ENCODE measurements at regions not wholly inside any gene's neighbourhood (a gene's known extent, or its start where the extent isn't known, plus 50 kb on each side); places are given as distances from the start of the nearest gene placed in this dataset.

GRCh38 chr2:114192362-114192761 lies 250.1 kb upstream of the DPP10 start:
- no peaks in the 10 kb centered on the region for H3K9me3 ChIP-seq (ENCODE audit: control insufficient read depth, insufficient read depth, low read length)

GRCh38 chr2:114201781-114202180 lies 240.7 kb upstream of the DPP10 start:
- peaks cover 6% of the 10 kb centered on the region; the same call in 1 of the 2 replicates for H3K9me3 ChIP-seq (ENCODE audit: control insufficient read depth, insufficient read depth, low read length)
- H3K4me1 ChIP-seq (ENCODE audit: control insufficient read depth, insufficient read depth, low read length) = no peaks in the 10 kb centered on the region
- no peaks in the 10 kb centered on the region for H3K27me3 ChIP-seq (ENCODE audit: control insufficient read depth, insufficient read depth, low read length)
- no peak overlapping the region for H3K4me3 ChIP-seq (ENCODE audit: low read depth, low read length)
- H3K36me3 ChIP-seq (ENCODE audit: control insufficient read depth, insufficient read depth, low read length) = no peaks in the 10 kb centered on the region
- H3K27ac ChIP-seq (ENCODE audit: low read depth, low read length) = no peak overlapping the region
- H3K9ac ChIP-seq (ENCODE audit: low read depth, low read length) = no peak overlapping the region

More at GRCh38 chr2:114192362-114192761, 250.1 kb upstream of the DPP10 start:
- Histone ChIP-seq H3K4me3 (ENCODE audit: low read depth, low read length) (no peak overlapping the region), H3K27ac (ENCODE audit: low read depth, low read length) (no peak overlapping the region), H3K9ac (ENCODE audit: low read depth, low read length) (no peak overlapping the region), H3K36me3 (ENCODE audit: control insufficient read depth, insufficient read depth, low read length) (no peaks in the 10 kb centered on the region), H3K27me3 (ENCODE audit: control insufficient read depth, insufficient read depth, low read length) (no peaks in the 10 kb centered on the region), H3K4me1 (ENCODE audit: control insufficient read depth, insufficient read depth, low read length) (peaks cover 5% of the 10 kb centered on the region; the same call in 1 of the 2 replicates)

DNA sequence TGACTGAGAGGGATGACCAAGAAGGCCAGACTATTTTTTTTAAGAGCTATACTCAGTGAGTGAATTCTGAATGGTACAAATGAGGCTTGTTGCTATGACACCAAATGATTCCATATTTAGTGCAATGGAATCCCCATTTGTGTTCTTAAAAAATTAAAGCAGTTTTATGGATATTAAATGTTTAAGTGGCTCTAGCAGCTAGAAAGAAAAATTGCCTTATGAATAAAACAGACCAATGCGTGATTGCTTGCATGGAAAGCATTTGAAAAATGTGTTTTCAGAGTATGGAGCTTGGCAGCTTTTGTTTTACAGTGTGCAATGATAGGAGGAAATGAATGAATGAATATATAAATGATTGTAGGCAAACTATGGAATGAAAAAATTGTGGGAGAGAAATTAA lies 238.8 kb upstream of the DPP10 start:
- no peaks in the 10 kb centered on the region for H3K36me3 ChIP-seq (ENCODE audit: control insufficient read depth, insufficient read depth, low read length)
- no peaks in the 10 kb centered on the region for H3K27me3 ChIP-seq (ENCODE audit: control insufficient read depth, insufficient read depth, low read length)
- H3K4me3 ChIP-seq (ENCODE audit: low read depth, low read length) = no peak overlapping the region
- H3K4me1 ChIP-seq (ENCODE audit: control insufficient read depth, insufficient read depth, low read length) = no peaks in the 10 kb centered on the region
- no peak overlapping the region for H3K9ac ChIP-seq (ENCODE audit: low read depth, low read length)
- peaks cover 6% of the 10 kb centered on the region; the same call in 1 of the 2 replicates for H3K9me3 ChIP-seq (ENCODE audit: control insufficient read depth, insufficient read depth, low read length)
- no peak overlapping the region for H3K27ac ChIP-seq (ENCODE audit: low read depth, low read length)

DNA sequence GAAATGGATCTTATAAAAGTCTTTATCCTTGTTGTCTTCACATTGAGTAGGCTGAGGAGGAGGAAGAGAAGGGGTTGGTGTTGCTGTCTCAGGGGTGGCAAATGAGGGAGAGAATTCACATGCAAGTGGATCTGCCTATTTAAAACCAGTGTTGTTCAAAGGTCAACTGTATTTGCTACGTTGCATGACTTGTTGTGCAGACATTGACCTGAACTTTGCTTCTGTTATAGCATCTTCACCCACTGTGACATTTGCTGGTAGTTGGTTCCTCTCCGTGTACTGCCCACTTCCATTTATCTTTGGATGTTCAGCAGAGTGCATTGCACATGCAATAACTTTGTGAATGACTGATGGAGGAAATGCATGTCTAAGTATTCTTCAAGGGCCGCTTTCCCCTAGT lies 228.6 kb upstream of the DPP10 start:
- Histone ChIP-seq H3K36me3 (ENCODE audit: control insufficient read depth, insufficient read depth, low read length) (no peaks in the 10 kb centered on the region), H3K4me3 (ENCODE audit: low read depth, low read length) (no peak overlapping the region), H3K9me3 (ENCODE audit: control insufficient read depth, insufficient read depth, low read length) (peaks cover 2% of the 10 kb centered on the region; the same call in 1 of the 2 replicates), H3K27ac (ENCODE audit: low read depth, low read length) (no peak overlapping the region), H3K27me3 (ENCODE audit: control insufficient read depth, insufficient read depth, low read length) (no peaks in the 10 kb centered on the region), H3K9ac (ENCODE audit: low read depth, low read length) (no peak overlapping the region), H3K4me1 (ENCODE audit: control insufficient read depth, insufficient read depth, low read length) (no peaks in the 10 kb centered on the region)

- Histone ChIP-seq H3K9ac (ENCODE audit: low read depth, low read length) (no peak overlapping the region), H3K4me3 (ENCODE audit: low read depth, low read length) (no peak overlapping the region), H3K27ac (ENCODE audit: low read depth, low read length) (no peak overlapping the region), H3K36me3 (ENCODE audit: control insufficient read depth, insufficient read depth, low read length) (no peaks in the 10 kb centered on the region), H3K9me3 (ENCODE audit: control insufficient read depth, insufficient read depth, low read length) (no peaks in the 10 kb centered on the region), H3K27me3 (ENCODE audit: control insufficient read depth, insufficient read depth, low read length) (no peaks in the 10 kb centered on the region), H3K4me1 (ENCODE audit: control insufficient read depth, insufficient read depth, low read length) (no peaks in the 10 kb centered on the region)
Observed at GRCh38 chr2:114218383-114218782, 224.1 kb upstream of the DPP10 start.

GRCh38 chr2:114219456-114219855 lies 223.0 kb upstream of the DPP10 start:
- no peak overlapping the region for H3K9ac ChIP-seq (ENCODE audit: low read depth, low read length)
- H3K9me3 ChIP-seq (ENCODE audit: control insufficient read depth, insufficient read depth, low read length) = no peaks in the 10 kb centered on the region
- no peaks in the 10 kb centered on the region for H3K4me1 ChIP-seq (ENCODE audit: control insufficient read depth, insufficient read depth, low read length)
- no peak overlapping the region for H3K27ac ChIP-seq (ENCODE audit: low read depth, low read length)
- no peaks in the 10 kb centered on the region for H3K27me3 ChIP-seq (ENCODE audit: control insufficient read depth, insufficient read depth, low read length)
- H3K36me3 ChIP-seq (ENCODE audit: control insufficient read depth, insufficient read depth, low read length) = no peaks in the 10 kb centered on the region
- H3K4me3 ChIP-seq (ENCODE audit: low read depth, low read length) = no peak overlapping the region

DNA sequence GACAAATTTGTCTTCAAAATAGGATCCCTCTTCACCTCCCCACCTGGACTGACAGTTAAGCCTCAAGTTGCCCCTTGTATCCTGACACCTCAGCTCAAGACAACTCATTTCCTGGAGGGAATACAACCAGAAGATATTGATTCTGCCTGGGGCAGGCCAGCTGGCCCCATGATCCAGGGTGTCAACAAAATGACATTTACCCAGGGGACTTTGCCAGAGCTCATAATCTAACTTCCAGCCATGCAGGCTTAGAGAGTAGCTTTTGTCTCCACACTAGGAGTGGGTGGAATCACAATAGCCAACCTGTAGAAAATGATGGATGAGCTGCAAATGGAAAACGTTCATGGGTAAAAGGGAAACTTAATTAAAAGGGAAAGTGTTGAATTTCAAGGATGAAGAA lies 220.1 kb upstream of the DPP10 start:
- no peaks in the 10 kb centered on the region for H3K27me3 ChIP-seq (ENCODE audit: control insufficient read depth, insufficient read depth, low read length)
- H3K27ac ChIP-seq (ENCODE audit: low read depth, low read length) = no peak overlapping the region
- no peak overlapping the region for H3K9ac ChIP-seq (ENCODE audit: low read depth, low read length)

DNA sequence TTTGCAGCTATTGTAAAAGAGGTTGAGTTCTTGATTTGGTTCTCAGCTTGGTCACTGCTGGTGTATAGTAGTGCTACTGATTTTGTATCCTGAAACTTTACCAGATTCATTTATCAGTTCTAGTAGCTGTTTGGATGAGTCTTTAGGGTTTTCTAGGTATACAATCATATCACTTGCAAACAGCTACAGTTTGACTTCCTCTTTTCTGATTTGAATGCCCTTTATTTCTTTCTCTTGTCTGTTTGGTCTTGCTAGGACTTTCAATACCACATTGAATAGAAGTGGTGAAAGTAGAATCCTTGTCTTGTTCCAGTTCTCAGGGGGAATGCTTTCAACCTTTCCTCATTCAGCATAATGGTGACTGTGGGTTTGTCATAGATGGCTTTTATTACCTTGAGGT lies 210.5 kb upstream of the DPP10 start:
- no peak overlapping the region for H3K9ac ChIP-seq (ENCODE audit: low read depth, low read length)
- no peaks in the 10 kb centered on the region for H3K36me3 ChIP-seq (ENCODE audit: control insufficient read depth, insufficient read depth, low read length)
- no peak overlapping the region for H3K27ac ChIP-seq (ENCODE audit: low read depth, low read length)
- no peaks in the 10 kb centered on the region for H3K4me1 ChIP-seq (ENCODE audit: control insufficient read depth, insufficient read depth, low read length)
- H3K4me3 ChIP-seq (ENCODE audit: low read depth, low read length) = no peak overlapping the region
- H3K9me3 ChIP-seq (ENCODE audit: control insufficient read depth, insufficient read depth, low read length) = no peaks in the 10 kb centered on the region
- no peaks in the 10 kb centered on the region for H3K27me3 ChIP-seq (ENCODE audit: control insufficient read depth, insufficient read depth, low read length)

More for the DNA sequence above, 220.1 kb upstream of the DPP10 start:
- H3K9me3 ChIP-seq (ENCODE audit: control insufficient read depth, insufficient read depth, low read length) = no peaks in the 10 kb centered on the region
- H3K4me1 ChIP-seq (ENCODE audit: control insufficient read depth, insufficient read depth, low read length) = no peaks in the 10 kb centered on the region
- H3K4me3 ChIP-seq (ENCODE audit: low read depth, low read length) = no peak overlapping the region
- H3K36me3 ChIP-seq (ENCODE audit: control insufficient read depth, insufficient read depth, low read length) = no peaks in the 10 kb centered on the region

DNA sequence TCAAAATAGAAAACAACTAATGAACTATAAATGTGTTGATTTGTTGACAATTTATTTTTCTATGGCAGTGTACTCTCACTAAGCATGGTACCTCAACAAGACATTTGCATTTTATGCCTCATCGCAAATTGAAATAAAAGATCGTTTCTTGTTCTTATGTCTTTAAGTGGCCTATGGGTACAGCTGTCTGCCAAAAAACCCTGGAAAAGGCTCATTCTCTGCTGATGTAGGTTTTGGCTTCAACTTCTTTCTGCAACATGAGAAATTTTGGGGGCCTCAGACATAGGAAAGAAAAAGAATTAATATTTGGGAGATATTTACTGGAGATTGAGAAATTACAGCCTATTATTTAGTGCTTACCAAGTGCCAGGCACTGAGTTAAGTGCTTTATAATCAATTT lies 205.1 kb upstream of the DPP10 start:
- no peak overlapping the region for H3K9ac ChIP-seq (ENCODE audit: low read depth, low read length)
- no peak overlapping the region for H3K27ac ChIP-seq (ENCODE audit: low read depth, low read length)
- no peaks in the 10 kb centered on the region for H3K4me1 ChIP-seq (ENCODE audit: control insufficient read depth, insufficient read depth, low read length)
- no peak overlapping the region for H3K4me3 ChIP-seq (ENCODE audit: low read depth, low read length)
- H3K36me3 ChIP-seq (ENCODE audit: control insufficient read depth, insufficient read depth, low read length) = no peaks in the 10 kb centered on the region
- H3K27me3 ChIP-seq (ENCODE audit: control insufficient read depth, insufficient read depth, low read length) = no peaks in the 10 kb centered on the region
- no peaks in the 10 kb centered on the region; the same call in 1 of the 2 replicates for H3K9me3 ChIP-seq (ENCODE audit: control insufficient read depth, insufficient read depth, low read length)

DNA sequence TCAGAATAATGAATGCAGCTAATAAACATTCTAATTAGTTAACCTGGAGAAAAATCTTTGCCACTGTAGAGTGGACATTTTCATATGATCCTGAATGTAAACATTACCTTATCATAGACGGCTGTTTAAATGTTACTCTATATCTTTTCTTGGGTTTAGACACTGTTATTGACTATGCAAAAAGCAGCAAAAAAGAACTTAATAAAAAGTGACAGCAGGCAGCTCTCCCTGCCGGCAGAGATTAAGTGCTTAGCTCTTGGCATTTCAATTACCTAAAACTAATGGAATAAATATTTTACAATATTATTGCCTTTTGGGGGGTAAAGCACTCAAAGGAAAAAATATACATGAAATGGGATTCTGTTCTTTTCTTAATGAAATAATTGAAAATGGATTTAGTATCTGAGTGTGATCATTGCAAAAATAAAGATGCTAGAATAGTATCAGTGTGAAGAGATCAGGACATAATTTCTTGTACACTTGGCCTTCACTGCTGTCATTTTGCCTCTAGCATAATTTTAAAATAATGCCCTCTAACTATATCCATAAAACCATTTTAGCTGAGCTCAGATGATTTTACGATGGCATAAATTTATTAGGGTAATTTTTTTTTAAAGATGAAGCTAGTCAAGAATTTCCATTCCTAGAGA lies 203.4 kb upstream of the DPP10 start:
- Histone ChIP-seq H3K27ac (ENCODE audit: low read depth, low read length) (no peak overlapping the region), H3K4me3 (ENCODE audit: low read depth, low read length) (no peak overlapping the region), H3K27me3 (ENCODE audit: control insufficient read depth, insufficient read depth, low read length) (no peaks in the 10 kb centered on the region), H3K4me1 (ENCODE audit: control insufficient read depth, insufficient read depth, low read length) (no peaks in the 10 kb centered on the region), H3K9me3 (ENCODE audit: control insufficient read depth, insufficient read depth, low read length) (no peaks in the 10 kb centered on the region; the same call in 1 of the 2 replicates), H3K9ac (ENCODE audit: low read depth, low read length) (no peak overlapping the region), H3K36me3 (ENCODE audit: control insufficient read depth, insufficient read depth, low read length) (no peaks in the 10 kb centered on the region)

- H3K36me3 ChIP-seq (ENCODE audit: control insufficient read depth, insufficient read depth, low read length) = no peaks in the 10 kb centered on the region
- H3K9ac ChIP-seq (ENCODE audit: low read depth, low read length) = no peak overlapping the region
- no peak overlapping the region for H3K4me3 ChIP-seq (ENCODE audit: low read depth, low read length)
- no peak overlapping the region for H3K27ac ChIP-seq (ENCODE audit: low read depth, low read length)
- H3K27me3 ChIP-seq (ENCODE audit: control insufficient read depth, insufficient read depth, low read length) = no peaks in the 10 kb centered on the region
- peaks cover 12% of the 10 kb centered on the region for H3K4me1 ChIP-seq (ENCODE audit: control insufficient read depth, insufficient read depth, low read length)
- no peaks in the 10 kb centered on the region for H3K9me3 ChIP-seq (ENCODE audit: control insufficient read depth, insufficient read depth, low read length)
Observed at GRCh38 chr2:114248648-114249047, 193.8 kb upstream of the DPP10 start.
